ENCODE measurements at regions not wholly inside any gene's neighbourhood (a gene's known extent, or its start where the extent isn't known, plus 50 kb on each side); places are given as distances from the start of the nearest gene placed in this dataset.

DNA sequence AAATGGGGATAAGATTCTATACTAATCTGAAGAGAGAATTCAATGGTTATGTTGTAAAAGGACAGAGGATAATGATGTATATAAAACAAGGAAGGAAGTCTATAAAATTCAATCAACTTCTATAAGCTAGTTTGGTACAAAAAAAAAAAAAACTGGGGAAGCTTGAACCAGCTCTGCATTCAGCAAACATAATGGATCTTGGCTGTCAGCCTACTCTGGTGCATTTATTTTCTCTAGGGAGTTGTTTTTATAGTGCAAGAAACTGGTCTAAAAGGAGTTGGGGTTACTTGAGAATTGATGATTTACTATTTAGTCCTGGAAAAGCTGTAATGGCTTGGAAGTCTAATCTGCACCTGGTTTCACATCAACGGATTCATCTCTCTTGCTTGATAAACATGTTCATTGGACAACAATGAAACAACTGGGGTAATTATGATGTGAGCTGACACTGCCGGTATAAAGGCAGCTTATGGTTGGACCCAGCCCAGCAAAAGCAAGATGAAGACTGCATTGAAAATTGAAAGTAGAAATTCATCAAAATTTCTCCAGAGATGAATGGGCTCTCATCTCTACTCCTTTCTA is 199.4 kb upstream of the NRIP1 start:
- no peak for TF ChIP-seq POLR2A (IDR thresholded peaks at IDR 0.05; ENCODE audit: low read depth)
- TF ChIP-seq, protein P1, sequence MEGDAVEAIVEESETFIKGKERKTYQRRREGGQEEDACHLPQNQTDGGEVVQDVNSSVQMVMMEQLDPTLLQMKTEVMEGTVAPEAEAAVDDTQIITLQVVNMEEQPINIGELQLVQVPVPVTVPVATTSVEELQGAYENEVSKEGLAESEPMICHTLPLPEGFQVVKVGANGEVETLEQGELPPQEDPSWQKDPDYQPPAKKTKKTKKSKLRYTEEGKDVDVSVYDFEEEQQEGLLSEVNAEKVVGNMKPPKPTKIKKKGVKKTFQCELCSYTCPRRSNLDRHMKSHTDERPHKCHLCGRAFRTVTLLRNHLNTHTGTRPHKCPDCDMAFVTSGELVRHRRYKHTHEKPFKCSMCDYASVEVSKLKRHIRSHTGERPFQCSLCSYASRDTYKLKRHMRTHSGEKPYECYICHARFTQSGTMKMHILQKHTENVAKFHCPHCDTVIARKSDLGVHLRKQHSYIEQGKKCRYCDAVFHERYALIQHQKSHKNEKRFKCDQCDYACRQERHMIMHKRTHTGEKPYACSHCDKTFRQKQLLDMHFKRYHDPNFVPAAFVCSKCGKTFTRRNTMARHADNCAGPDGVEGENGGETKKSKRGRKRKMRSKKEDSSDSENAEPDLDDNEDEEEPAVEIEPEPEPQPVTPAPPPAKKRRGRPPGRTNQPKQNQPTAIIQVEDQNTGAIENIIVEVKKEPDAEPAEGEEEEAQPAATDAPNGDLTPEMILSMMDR (IDR thresholded peaks at IDR 0.05) = no peak

Data from esophagus muscularis mucosa (tissue), 3 donors.